GM21576 (cell line): ENCODE measurements at regions not wholly inside any gene's neighbourhood (a gene's known extent, or its start where the extent isn't known, plus 50 kb on each side); places are given as distances from the start of the nearest gene placed in this dataset.

Experiments used
- ATAC-seq: cut with Tn5 transposase; IDR thresholded peaks from one replicate; pipeline ENCODE4 v1.9.1; 2021; ENCODE audit warnings: mild to moderate bottlenecking, moderate library complexity; ENCODE audit not compliant: unreplicated experiment

GRCh38 chr5:33343676-33344327 lies 97.0 kb upstream of the TARS1 start:
- no peak for ATAC-seq

- ATAC-seq: no peak
Measured at GRCh38 chr5:33346534-33346933, 94.2 kb upstream of the TARS1 start.

GRCh38 chr5:33361781-33362180 lies 79.0 kb upstream of the TARS1 start:
- ATAC-seq: no peak

GRCh38 chr5:33362915-33363314 lies 77.8 kb upstream of the TARS1 start:
- ATAC-seq: no peak

- ATAC-seq: no peak
Measured at GRCh38 chr5:33363537-33363936, 77.2 kb upstream of the TARS1 start.

GRCh38 chr5:33364406-33364805 lies 76.4 kb upstream of the TARS1 start:
- no peak for ATAC-seq

GRCh38 chr5:33367416-33367815 lies 73.3 kb upstream of the TARS1 start:
- no peak for ATAC-seq

GRCh38 chr5:33369485-33370465 lies 71.0 kb upstream of the TARS1 start:
- no peak for ATAC-seq

GRCh38 chr5:33370466-33370859 lies 70.3 kb upstream of the TARS1 start:
- no peak for ATAC-seq

GRCh38 chr5:33371660-33372059 lies 69.1 kb upstream of the TARS1 start:
- ATAC-seq: no peak

GRCh38 chr5:33372721-33373472 lies 67.9 kb upstream of the TARS1 start:
- no peak for ATAC-seq

- no peak for ATAC-seq
Measured at GRCh38 chr5:33375900-33376299, 64.9 kb upstream of the TARS1 start.

- ATAC-seq: no peak
Measured at GRCh38 chr5:33379757-33380156, 61.0 kb upstream of the TARS1 start.

- ATAC-seq: no peak
Measured at GRCh38 chr5:33381243-33381642, 59.5 kb upstream of the TARS1 start.
